GM23338 (cell line): ENCODE measurements at regions not wholly inside any gene's neighbourhood (a gene's known extent, or its start where the extent isn't known, plus 50 kb on each side); places are given as distances from the start of the nearest gene placed in this dataset.
A peak's percentile ranks its signal among the peaks of the same experiment; 100 is the strongest.

Source experiments
- ATAC-seq: fragments of 200-7000 bp; cut with Tn5 transposase; 3 replicates; pipeline ENCODE4 v1.9.1; 2020
- DNase-seq: peaks from one replicate; pipeline ENCODE4 v3.0.0-alpha.2; 2015; ENCODE audit warnings: low spot score
- H2AFZ ChIP-seq: fragments of 200-600 bp; sonication (generic); 2 replicates; pipeline ENCODE4 v1.8.0; 2016; ENCODE audit warnings: antibody characterized with exemption, mild to moderate bottlenecking, moderate library complexity
- H3F3A ChIP-seq: fragments of 200-600 bp; sonication (generic); replicated peaks from 2 replicates; pipeline ENCODE4 v1.8.0; 2017; ENCODE audit warnings: antibody characterized with exemption, mixed run types, low read depth
- H3K27ac ChIP-seq: fragments of 200-600 bp; sonication (generic); 2 replicates; pipeline ENCODE4 v1.6.1; 2016; ENCODE audit warnings: low read depth
- H3K27me3 ChIP-seq: fragments of 200-600 bp; sonication (generic); 2 replicates; pipeline ENCODE4 v1.8.0; 2016; ENCODE audit warnings: mild to moderate bottlenecking, mixed run types, moderate library complexity; ENCODE audit not compliant: insufficient read depth
- H3K36me3 ChIP-seq: fragments of 200-600 bp; sonication (generic); 2 replicates; pipeline ENCODE4 v1.8.0; 2016; ENCODE audit warnings: mild to moderate bottlenecking; ENCODE audit not compliant: insufficient read depth
- H3K4me1 ChIP-seq: fragments of 200-600 bp; sonication (generic); 2 replicates; pipeline ENCODE4 v1.8.0; 2016; ENCODE audit warnings: mild to moderate bottlenecking, moderate library complexity; ENCODE audit not compliant: insufficient read depth
- H3K4me2 ChIP-seq: fragments of 200-600 bp; sonication (generic); 2 replicates; pipeline ENCODE4 v1.7.1; 2017; ENCODE audit warnings: mixed run types
- H3K4me3 ChIP-seq: fragments of 200-600 bp; sonication (generic); 2 replicates; pipeline ENCODE4 v1.6.1; 2016; ENCODE audit warnings: mixed run types
- H3K79me2 ChIP-seq: fragments of 200-600 bp; sonication (generic); replicated peaks from 2 replicates; pipeline ENCODE4 v1.8.0; 2017; ENCODE audit warnings: mild to moderate bottlenecking; ENCODE audit not compliant: insufficient read depth
- H3K9me2 ChIP-seq: fragments of 200-600 bp; sonication (generic); 2 replicates; pipeline ENCODE4 v1.8.0; 2017; ENCODE audit not compliant: insufficient read depth
- H4K20me1 ChIP-seq: fragments of 200-600 bp; sonication (generic); replicated peaks from 2 replicates; pipeline ENCODE4 v1.8.0; 2017; ENCODE audit warnings: mild to moderate bottlenecking; ENCODE audit not compliant: insufficient read depth
- H3K27ac Mint-ChIP-seq: 2 replicates; pipeline ENCODE4 v1.8.0; 2020; ENCODE audit warnings: inconsistent platforms, mild to moderate bottlenecking, moderate library complexity, mixed read lengths
- H3K27me3 Mint-ChIP-seq: 3 replicates; pipeline ENCODE4 v1.8.0; 2022; ENCODE audit warnings: low read depth, mild to moderate bottlenecking, moderate library complexity, mixed read lengths, inconsistent platforms; ENCODE audit not compliant: insufficient read depth, poor library complexity
- H3K36me3 Mint-ChIP-seq: 3 replicates; pipeline ENCODE4 v1.8.0; 2021; ENCODE audit warnings: low read depth, mild to moderate bottlenecking, inconsistent platforms, moderate library complexity, mixed read lengths
- H3K4me1 Mint-ChIP-seq: 3 replicates; pipeline ENCODE4 v1.8.0; 2020; ENCODE audit warnings: mild to moderate bottlenecking, inconsistent platforms, mixed read lengths
- H3K4me3 Mint-ChIP-seq: 3 replicates; pipeline ENCODE4 v1.8.0; 2021; ENCODE audit warnings: moderate library complexity, mild to moderate bottlenecking, inconsistent platforms, mixed read lengths
- H3K9me3 Mint-ChIP-seq: 3 replicates; pipeline ENCODE4 v1.8.0; 2020; ENCODE audit warnings: moderate library complexity, mild to moderate bottlenecking, inconsistent platforms, mixed read lengths
- CREB1 ChIP-seq: fragments of 250-450 bp; sonication (Bioruptor Pico); IDR thresholded peaks from 2 replicates; pipeline ENCODE4 v1.5.0; 2020; ENCODE audit warnings: low read depth, mild to moderate bottlenecking, moderate library complexity
- EZH2 ChIP-seq: fragments of 200-600 bp; sonication (generic); IDR thresholded peaks from one replicate; pipeline ENCODE4 v1.8.0; 2017; ENCODE audit warnings: antibody characterized with exemption, mild to moderate bottlenecking, low read depth; ENCODE audit not compliant: unreplicated experiment
- EZH2phosphoT487 ChIP-seq: fragments of 200-600 bp; sonication (generic); IDR thresholded peaks from one replicate; pipeline ENCODE4 v1.8.1; 2018; ENCODE audit warnings: antibody characterized with exemption; ENCODE audit not compliant: unreplicated experiment
- JUNB ChIP-seq: IDR thresholded peaks from one replicate; pipeline ENCODE4 v1.6.1; 2016; ENCODE audit warnings: antibody characterized with exemption; ENCODE audit not compliant: unreplicated experiment
- NANOG ChIP-seq: IDR thresholded peaks from 2 replicates; pipeline ENCODE4 v1.6.1; 2016; ENCODE audit warnings: antibody characterized with exemption, borderline replicate concordance
- POLR2AphosphoS5 ChIP-seq: IDR thresholded peaks from 2 replicates; pipeline ENCODE4 v1.6.1; 2016; ENCODE audit warnings: antibody characterized with exemption, low read depth
- STAT1 ChIP-seq: IDR thresholded peaks from one replicate; pipeline ENCODE4 v1.6.1; 2016; ENCODE audit warnings: antibody characterized with exemption; ENCODE audit not compliant: unreplicated experiment
- ZNF114 ChIP-seq: fragments of 250-450 bp; sonication (Bioruptor Pico); IDR thresholded peaks from 2 replicates; pipeline ENCODE4 v1.5.0; 2020; ENCODE audit warnings: mild to moderate bottlenecking, moderate library complexity
- ZNF331 ChIP-seq: fragments of 250-450 bp; sonication (Bioruptor Pico); IDR thresholded peaks from 2 replicates; pipeline ENCODE4 v1.5.0; 2020; ENCODE audit warnings: low read depth, mild to moderate bottlenecking, moderate library complexity
- TF ChIP-seq, protein P1 (sequence below): IDR thresholded peaks from 2 replicates; pipeline ENCODE4 v1.6.1; 2016; ENCODE audit warnings: antibody characterized with exemption
- TF ChIP-seq, protein P2 (sequence below), 2 experiments: fragments of 200-600 bp in 1 of 2; sonication (generic) in 1 of 2; conservative IDR thresholded peaks; 2 replicates each; pipeline versions ENCODE4 v1.5.1 to v1.6.1; 2016 to 2017; ENCODE audit warnings: antibody characterized with exemption in 2 of 2, low read depth in 2 of 2, mild to moderate bottlenecking in 2 of 2, moderate library complexity in 1 of 2
- TF ChIP-seq, protein P3 (sequence below): IDR thresholded peaks from one replicate; pipeline ENCODE4 v1.6.1; 2018; ENCODE audit warnings: antibody characterized with exemption; ENCODE audit not compliant: unreplicated experiment

DNA sequence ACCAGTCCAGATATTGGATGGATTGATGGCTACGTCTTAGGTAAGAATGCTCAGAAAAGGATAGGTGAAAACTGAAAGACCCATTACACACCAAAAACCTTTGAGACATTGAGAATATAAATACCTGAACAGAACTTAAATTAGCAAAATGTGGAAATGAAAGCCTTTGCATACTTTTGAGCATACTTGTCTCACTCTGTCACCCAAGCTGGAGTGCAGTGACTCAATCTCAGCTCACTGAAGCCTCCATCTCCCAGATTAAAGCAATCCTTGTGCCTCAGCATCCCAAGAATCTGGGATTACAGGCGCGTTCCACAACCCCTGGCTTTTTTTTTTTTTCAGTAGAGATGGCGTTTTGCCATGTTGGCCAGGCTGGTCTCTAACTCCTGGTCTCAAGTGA, 695.3 kb downstream of the DACH1 start (continued):
- no peak for TF ChIP-seq POLR2AphosphoS5
- no peak for TF ChIP-seq JUNB
- no peak for TF ChIP-seq ZNF114 (CRISPR knock-in tag)

DNA sequence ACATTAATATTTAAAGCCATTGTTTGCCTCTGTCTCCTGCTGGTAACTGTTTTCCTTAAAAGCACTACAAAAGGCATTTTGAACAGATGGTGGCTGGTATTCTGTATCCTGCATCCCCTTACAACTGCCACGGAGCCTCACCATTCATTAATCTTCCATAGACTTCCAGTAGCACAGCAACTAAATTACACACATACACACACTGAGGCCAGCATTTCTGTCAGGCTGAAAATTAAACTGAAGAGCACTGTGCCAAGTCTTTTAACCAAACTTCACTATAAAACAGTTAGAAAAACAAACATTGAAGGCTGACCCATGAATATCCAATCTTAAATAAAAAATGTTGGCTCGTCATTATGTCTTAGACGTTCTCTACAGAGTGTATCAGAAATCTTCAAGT, 697.8 kb downstream of the DACH1 start:
- H3K36me3 ChIP-seq = no peaks in the 10 kb centered on the region
- Mint-ChIP-seq H3K27me3 (no peaks in the 10 kb centered on the region), H3K4me1 (0 out of 3 replicates have a peak, but pooled peaks cover 2% of the 10 kb centered on the region), H3K4me3 (no peak overlapping the region), H3K9me3 (no peaks in the 10 kb centered on the region), H3K36me3 (no peaks in the 10 kb centered on the region), H3K27ac (peak overlapping the region; percentile 4; the same call in 1 of the 2 replicates)
- H2AFZ ChIP-seq = no peak overlapping the region
- H3K27ac ChIP-seq = no peak overlapping the region
- H3K27me3 ChIP-seq = no peaks in the 10 kb centered on the region
- H3K79me2 ChIP-seq = no peaks in the 10 kb centered on the region
- TF ChIP-seq NANOG (no peak), EZH2 (no peak), POLR2AphosphoS5 (no peak), ZNF331 (CRISPR knock-in tag) (no peak), CREB1 (no peak), STAT1 (no peak), EZH2phosphoT487 (no peak), JUNB (no peak)
- TF ChIP-seq, protein P1, sequence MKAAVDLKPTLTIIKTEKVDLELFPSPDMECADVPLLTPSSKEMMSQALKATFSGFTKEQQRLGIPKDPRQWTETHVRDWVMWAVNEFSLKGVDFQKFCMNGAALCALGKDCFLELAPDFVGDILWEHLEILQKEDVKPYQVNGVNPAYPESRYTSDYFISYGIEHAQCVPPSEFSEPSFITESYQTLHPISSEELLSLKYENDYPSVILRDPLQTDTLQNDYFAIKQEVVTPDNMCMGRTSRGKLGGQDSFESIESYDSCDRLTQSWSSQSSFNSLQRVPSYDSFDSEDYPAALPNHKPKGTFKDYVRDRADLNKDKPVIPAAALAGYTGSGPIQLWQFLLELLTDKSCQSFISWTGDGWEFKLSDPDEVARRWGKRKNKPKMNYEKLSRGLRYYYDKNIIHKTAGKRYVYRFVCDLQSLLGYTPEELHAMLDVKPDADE = no peak
- TF ChIP-seq, protein P2, sequence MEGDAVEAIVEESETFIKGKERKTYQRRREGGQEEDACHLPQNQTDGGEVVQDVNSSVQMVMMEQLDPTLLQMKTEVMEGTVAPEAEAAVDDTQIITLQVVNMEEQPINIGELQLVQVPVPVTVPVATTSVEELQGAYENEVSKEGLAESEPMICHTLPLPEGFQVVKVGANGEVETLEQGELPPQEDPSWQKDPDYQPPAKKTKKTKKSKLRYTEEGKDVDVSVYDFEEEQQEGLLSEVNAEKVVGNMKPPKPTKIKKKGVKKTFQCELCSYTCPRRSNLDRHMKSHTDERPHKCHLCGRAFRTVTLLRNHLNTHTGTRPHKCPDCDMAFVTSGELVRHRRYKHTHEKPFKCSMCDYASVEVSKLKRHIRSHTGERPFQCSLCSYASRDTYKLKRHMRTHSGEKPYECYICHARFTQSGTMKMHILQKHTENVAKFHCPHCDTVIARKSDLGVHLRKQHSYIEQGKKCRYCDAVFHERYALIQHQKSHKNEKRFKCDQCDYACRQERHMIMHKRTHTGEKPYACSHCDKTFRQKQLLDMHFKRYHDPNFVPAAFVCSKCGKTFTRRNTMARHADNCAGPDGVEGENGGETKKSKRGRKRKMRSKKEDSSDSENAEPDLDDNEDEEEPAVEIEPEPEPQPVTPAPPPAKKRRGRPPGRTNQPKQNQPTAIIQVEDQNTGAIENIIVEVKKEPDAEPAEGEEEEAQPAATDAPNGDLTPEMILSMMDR (conservative IDR thresholded peaks at IDR 0.05; ENCODE audit: low read depth in 2 of 2) = no peak
- TF ChIP-seq, protein P3, sequence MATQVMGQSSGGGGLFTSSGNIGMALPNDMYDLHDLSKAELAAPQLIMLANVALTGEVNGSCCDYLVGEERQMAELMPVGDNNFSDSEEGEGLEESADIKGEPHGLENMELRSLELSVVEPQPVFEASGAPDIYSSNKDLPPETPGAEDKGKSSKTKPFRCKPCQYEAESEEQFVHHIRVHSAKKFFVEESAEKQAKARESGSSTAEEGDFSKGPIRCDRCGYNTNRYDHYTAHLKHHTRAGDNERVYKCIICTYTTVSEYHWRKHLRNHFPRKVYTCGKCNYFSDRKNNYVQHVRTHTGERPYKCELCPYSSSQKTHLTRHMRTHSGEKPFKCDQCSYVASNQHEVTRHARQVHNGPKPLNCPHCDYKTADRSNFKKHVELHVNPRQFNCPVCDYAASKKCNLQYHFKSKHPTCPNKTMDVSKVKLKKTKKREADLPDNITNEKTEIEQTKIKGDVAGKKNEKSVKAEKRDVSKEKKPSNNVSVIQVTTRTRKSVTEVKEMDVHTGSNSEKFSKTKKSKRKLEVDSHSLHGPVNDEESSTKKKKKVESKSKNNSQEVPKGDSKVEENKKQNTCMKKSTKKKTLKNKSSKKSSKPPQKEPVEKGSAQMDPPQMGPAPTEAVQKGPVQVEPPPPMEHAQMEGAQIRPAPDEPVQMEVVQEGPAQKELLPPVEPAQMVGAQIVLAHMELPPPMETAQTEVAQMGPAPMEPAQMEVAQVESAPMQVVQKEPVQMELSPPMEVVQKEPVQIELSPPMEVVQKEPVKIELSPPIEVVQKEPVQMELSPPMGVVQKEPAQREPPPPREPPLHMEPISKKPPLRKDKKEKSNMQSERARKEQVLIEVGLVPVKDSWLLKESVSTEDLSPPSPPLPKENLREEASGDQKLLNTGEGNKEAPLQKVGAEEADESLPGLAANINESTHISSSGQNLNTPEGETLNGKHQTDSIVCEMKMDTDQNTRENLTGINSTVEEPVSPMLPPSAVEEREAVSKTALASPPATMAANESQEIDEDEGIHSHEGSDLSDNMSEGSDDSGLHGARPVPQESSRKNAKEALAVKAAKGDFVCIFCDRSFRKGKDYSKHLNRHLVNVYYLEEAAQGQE = no peak
- H4K20me1 ChIP-seq = no peaks in the 10 kb centered on the region
- no peak overlapping the region for H3K4me3 ChIP-seq
- no peak for ATAC-seq
- H3K4me1 ChIP-seq = no peaks in the 10 kb centered on the region
- H3K9me2 ChIP-seq = no peaks in the 10 kb centered on the region
- H3F3A ChIP-seq = no peaks in the 10 kb centered on the region
- no peak overlapping the region for H3K4me2 ChIP-seq
- no peak for DNase-seq
